ENCODE measurements at regions not wholly inside any gene's neighbourhood (a gene's known extent, or its start where the extent isn't known, plus 50 kb on each side); places are given as distances from the start of the nearest gene placed in this dataset.

- TF ChIP-seq CTCF (IDR thresholded peaks at IDR 0.05) (no peak), POLR2A (IDR thresholded peaks at IDR 0.05) (no peak)
Observed at GRCh38 chr10:83909001-83909400, 230.3 kb upstream of the GHITM start.

All from vagina (tissue), 2 donors.